ENCODE measurements at regions not wholly inside any gene's neighbourhood (a gene's known extent, or its start where the extent isn't known, plus 50 kb on each side); places are given as distances from the start of the nearest gene placed in this dataset.

- no peak for TF ChIP-seq FOXA1 (IDR thresholded peaks at IDR 0.05)
- no peak for TF ChIP-seq SUZ12 (IDR thresholded peaks at IDR 0.05)
- no peak for TF ChIP-seq FOXM1 (IDR thresholded peaks at IDR 0.05; ENCODE audit: borderline replicate concordance)
- TF ChIP-seq TARDBP (IDR thresholded peaks at IDR 0.05): no peak
- TF ChIP-seq LEF1 (IDR thresholded peaks at IDR 0.05; ENCODE audit: borderline replicate concordance): no peak
- TF ChIP-seq HDGF (IDR thresholded peaks at IDR 0.05; ENCODE audit: borderline replicate concordance): no peak
- TF ChIP-seq PKNOX1 (IDR thresholded peaks at IDR 0.05): no peak
- no peak for TF ChIP-seq ZNF384 (IDR thresholded peaks at IDR 0.05)
- TF ChIP-seq FOXK2 (IDR thresholded peaks at IDR 0.05): no peak
- TF ChIP-seq CTBP1 (IDR thresholded peaks at IDR 0.05; ENCODE audit: borderline replicate concordance): no peak
- TF ChIP-seq ARNT (IDR thresholded peaks at IDR 0.05): no peak
- TF ChIP-seq SP1 (IDR thresholded peaks at IDR 0.05): no peak
- TF ChIP-seq BHLHE40 (IDR thresholded peaks at IDR 0.05; ENCODE audit: borderline replicate concordance): no peak
- no peak for TF ChIP-seq NFRKB (IDR thresholded peaks at IDR 0.05)
These were observed 362.8 kb upstream of the ZNF462 start for GRCh38 chr9:106500171-106500570.
